Renal cortex interstitium (tissue), 11 donors: ENCODE measurements at regions not wholly inside any gene's neighbourhood (a gene's known extent, or its start where the extent isn't known, plus 50 kb on each side); places are given as distances from the start of the nearest gene placed in this dataset.

ENCODE experiments used
- DNase-seq, 11 donors: peaks; one replicate each; pipeline ENCODE4 v3.0.0-alpha.2; 2013; ENCODE audit warnings: low read depth in 9 of 11, low spot score in 4 of 11; ENCODE audit errors: extremely low read depth in 1 of 11

DNA sequence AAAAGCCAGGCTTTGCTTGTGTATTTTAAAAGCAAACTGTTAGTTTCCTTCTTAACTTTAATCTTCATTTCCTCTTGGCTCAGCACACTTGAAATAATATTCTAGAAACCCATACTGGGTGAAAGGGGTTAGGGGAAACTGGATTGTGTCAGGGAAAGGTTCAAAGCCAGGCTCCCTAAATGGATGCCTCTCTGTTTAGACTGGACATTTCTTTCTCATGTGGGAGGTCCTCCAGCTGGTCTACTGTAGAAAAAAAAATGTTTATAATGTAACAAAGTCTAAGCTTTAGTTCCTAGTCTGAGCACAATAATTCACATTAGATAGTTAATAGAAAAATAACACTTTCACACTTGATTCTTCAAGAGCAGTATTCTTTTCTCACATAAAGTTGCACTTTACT lies 89.0 kb upstream of the AKIRIN2 start:
- no peak for DNase-seq

GRCh38 chr6:87789900-87790290 lies 87.9 kb upstream of the AKIRIN2 start:
- DNase-seq: no peak

DNA sequence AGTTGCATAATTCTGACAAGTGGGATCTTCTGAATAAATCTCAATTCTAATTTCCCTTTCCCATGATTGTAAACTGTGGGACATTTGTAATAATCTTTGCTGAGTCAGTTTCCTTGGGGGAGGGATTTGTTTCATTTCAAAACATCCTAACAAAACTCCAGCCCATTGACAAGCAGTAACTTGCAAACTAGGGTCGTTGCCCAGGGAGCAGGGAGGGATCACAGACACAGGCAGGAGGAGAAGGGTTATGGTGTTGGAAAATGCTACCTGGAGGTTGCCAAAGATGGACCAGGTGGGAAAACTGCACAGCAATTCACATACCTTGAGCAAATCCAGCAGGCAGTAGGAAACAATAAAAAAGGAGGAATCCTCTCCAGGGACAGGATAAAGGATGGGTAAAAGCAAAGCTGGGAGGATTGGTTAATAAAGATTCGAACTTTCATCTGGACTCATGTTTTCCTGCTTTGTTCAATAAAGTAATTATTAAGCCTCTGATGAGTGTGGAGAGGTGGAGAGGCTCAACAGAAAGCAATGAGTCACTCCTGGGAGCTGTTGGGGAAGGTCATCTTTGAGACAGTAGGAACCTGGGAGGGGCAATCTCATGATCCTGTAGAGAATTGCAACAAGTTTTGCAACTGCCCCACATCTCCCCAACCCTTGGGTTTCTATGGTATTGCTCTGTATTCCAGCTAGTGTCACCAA lies 87.3 kb upstream of the AKIRIN2 start:
- DNase-seq: no peak

GRCh38 chr6:87788141-87788540 lies 86.1 kb upstream of the AKIRIN2 start:
- DNase-seq: no peak

GRCh38 chr6:87785229-87785862 lies 83.3 kb upstream of the AKIRIN2 start:
- DNase-seq: no peak

DNA sequence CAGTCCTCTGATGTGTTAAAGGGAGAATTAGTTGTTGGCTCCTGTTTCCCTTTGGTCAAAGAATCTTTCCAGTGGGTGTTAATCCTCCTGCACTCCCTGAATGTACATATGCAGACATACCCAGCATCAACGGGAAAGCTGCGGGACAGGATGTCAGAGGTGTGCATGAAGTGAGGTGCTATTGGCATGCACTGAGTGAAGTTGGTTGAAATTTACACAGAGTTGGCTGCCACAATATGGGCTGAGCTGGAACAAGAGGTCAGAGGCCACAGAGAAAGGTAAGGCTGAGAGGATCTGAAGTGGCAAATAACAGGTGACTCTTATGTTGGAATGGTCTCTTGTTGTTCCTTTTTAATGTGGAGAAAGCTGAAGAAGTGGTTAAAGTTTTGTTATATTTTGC lies 82.7 kb upstream of the AKIRIN2 start:
- DNase-seq: no peak

DNA sequence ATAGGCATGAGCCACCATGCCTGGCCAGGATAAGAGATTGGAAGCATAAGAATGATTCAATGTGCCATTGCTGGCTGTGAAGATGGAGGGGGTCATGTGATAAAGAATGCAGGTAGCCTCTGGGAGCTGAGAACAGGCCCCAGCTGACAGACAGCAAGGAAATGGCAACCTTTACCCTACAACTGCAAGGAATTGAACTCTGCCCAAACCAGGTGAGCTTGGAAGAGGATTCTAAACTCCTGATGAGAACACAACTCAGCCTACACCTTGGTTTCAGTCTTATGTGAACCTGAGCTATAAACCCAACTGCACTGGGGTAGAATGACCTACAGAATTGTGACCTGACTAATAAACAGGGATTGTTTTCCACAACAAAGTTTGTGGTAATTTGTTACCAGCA lies 82.0 kb upstream of the AKIRIN2 start:
- no peak for DNase-seq

DNA sequence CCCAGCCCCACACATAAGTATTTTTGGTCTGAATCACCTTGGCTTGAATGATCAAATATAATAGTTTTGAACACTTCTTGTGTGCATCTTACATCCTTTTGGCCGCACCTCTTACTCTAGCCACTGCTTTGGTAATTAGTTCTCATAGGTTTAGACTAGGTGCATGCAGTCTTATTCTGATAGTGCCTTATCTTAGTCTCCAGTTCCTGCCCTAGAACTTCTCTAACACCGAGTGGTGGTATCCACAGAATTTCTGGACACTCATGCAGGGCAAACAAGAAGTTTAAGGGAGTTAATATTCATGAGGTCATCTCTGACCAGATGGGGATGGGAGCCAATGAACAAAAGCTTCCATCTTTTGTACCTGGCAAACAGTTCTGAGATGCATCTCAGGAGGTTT lies 77.5 kb upstream of the AKIRIN2 start:
- DNase-seq: no peak

GRCh38 chr6:87772597-87773530 lies 70.8 kb upstream of the AKIRIN2 start:
- DNase-seq: no peak

GRCh38 chr6:87767478-87767877 lies 65.4 kb upstream of the AKIRIN2 start:
- no peak for DNase-seq

GRCh38 chr6:87766211-87766610 lies 64.2 kb upstream of the AKIRIN2 start:
- DNase-seq: no peak

DNA sequence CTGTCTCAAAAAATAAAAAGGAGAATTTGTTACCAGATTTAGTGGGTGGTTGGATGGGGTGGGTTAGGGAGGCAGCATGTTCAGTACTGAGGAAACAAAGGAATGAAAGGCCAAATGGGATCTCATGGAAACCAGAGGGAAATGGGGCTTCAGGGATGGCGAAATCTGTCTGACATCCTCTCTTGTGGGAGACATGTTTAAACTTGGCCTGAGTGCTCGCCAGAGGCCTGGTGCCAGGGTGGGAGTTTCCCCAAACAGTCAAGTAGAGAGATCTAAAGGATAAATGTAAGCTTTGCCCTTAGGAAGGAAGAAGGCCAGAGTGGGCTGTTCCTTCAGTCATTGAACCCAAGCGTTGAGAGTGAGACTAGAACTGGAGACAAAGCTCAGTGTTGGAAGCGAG lies 61.9 kb upstream of the AKIRIN2 start:
- DNase-seq: no peak

GRCh38 chr6:87763276-87763675 lies 61.2 kb upstream of the AKIRIN2 start:
- DNase-seq: no peak

- no peak for DNase-seq
Observed at GRCh38 chr6:87762116-87762515, 60.1 kb upstream of the AKIRIN2 start.

GRCh38 chr6:87757792-87758191 lies 55.8 kb upstream of the AKIRIN2 start:
- no peak for DNase-seq

GRCh38 chr6:87756858-87757257 lies 54.8 kb upstream of the AKIRIN2 start:
- DNase-seq: no peak

DNA sequence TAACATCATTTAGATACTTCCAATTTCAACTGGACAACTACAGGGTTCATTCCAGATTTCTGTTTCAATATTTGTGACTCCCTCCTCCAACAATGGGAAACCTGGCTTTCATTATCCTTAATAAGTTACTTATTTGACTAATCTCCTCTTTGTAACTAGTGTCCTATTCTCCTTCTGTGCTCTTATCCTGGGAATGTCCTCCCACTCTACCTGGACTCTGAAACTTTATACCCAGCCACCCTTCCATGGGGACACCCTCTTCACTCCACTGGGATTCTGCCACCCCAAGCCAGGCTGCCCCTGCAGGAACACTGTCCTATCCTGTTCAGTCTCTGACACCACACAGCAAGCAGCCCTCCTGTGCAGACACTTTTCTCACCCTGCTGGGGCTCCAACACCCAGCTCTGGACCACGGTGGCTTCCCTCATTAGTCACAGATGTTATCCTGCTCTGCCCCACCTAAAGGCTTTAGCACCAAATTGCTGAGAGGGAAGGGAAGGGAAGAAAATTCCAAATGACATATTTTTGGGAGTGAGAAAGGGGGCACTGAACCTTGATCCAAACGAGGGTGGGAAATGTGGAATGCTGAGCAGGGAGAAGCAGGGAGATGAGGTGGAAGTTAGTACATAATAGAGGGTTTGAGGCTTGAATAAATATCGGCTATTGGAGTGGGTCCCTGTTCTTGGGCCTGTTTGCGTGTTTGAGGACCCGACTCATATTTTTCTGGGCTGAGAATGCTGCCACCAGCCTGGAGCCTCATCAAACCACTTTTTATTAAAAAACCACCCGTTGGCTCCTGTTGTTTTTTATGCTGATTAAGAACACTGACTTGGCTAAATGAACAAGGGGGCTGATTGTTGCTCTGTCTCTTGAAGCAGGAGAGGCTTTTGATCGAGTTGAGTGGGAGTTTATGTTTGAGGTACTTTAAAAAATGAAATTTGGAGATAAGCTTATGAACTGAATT lies 54.0 kb upstream of the AKIRIN2 start:
- no peak for DNase-seq

- no peak for DNase-seq
Observed at GRCh38 chr6:87754828-87755227, 52.8 kb upstream of the AKIRIN2 start.

DNA sequence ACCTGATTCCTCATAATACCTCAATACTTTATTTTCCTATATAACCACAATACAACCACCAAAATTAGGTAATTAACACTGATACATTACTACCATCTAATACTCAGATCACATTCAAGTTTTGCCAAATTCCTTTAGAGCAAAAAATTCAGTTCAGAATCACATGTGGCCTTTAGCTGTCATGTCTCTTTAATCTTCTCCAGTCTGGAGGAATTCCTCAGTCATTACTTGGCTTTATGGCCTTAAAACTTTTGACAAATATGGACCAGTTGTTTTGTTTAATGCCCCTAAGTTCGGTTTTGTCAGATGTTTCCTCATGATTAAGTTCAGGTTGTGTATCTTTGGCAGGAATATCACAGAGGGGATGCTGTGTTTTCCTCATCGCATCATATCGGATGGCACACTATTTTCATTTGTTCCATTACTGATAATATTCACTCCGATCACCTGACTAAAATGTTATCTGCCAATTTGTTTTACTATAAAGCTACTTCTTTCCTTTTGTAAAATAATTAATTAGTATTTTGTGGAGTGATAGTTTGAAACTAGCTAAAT lies 51.2 kb upstream of the AKIRIN2 start:
- no peak for DNase-seq
